ENCODE measurements at regions not wholly inside any gene's neighbourhood (a gene's known extent, or its start where the extent isn't known, plus 50 kb on each side); places are given as distances from the start of the nearest gene placed in this dataset.

GRCh38 chr11:42840176-42840829 lies 471.5 kb upstream of the API5 start:
- TF ChIP-seq CTCF (IDR thresholded peaks at IDR 0.05; ENCODE audit: insufficient read depth, low read depth, low read length) (no peak), EZH2 (IDR thresholded peaks at IDR 0.05; ENCODE audit: insufficient read depth, low read length) (no peak)
